Neural cell (in vitro differentiated cells): ENCODE measurements at regions not wholly inside any gene's neighbourhood (a gene's known extent, or its start where the extent isn't known, plus 50 kb on each side); places are given as distances from the start of the nearest gene placed in this dataset.

ENCODE experiments used
- H2AFZ ChIP-seq: fragments of 200-600, 300-800 bp; sonication (generic), shearing (Covaris generic); 2 replicates; pipeline ENCODE4 v1.6.0; 2014; ENCODE audit warnings: low read depth, mild to moderate bottlenecking, antibody characterized with exemption, low read length, moderate library complexity
- H3F3A ChIP-seq: fragments of 200-600 bp; shearing (Covaris generic); 2 replicates; pipeline ENCODE4 v1.6.1; 2016; ENCODE audit warnings: mild to moderate bottlenecking, moderate library complexity, mixed read lengths, antibody characterized with exemption, low read length; ENCODE audit not compliant: insufficient read depth, poor library complexity, severe bottlenecking
- H3K27ac ChIP-seq: fragments of 200-600, 300-800 bp; sonication (generic), shearing (Covaris generic); 2 replicates; pipeline ENCODE4 v1.5.1; 2014; ENCODE audit warnings: mild to moderate bottlenecking, low read length, moderate library complexity
- H3K27me3 ChIP-seq: fragments of 300-800, 200-600 bp; sonication (generic), shearing (Covaris generic); 2 replicates; pipeline ENCODE4 v1.6.0; 2014; ENCODE audit warnings: mild to moderate bottlenecking, low read depth, low read length, moderate library complexity; ENCODE audit not compliant: insufficient read depth
- H3K36me3 ChIP-seq: fragments of 300-800, 200-600 bp; sonication (generic), shearing (Covaris generic); 2 replicates; pipeline ENCODE4 v1.5.1; 2014; ENCODE audit warnings: mild to moderate bottlenecking, antibody characterized with exemption, low read length, moderate library complexity; ENCODE audit not compliant: insufficient read depth
- H3K4me2 ChIP-seq: fragments of 300-800, 200-600 bp; sonication (generic), shearing (Covaris generic); 2 replicates; pipeline ENCODE4 v1.6.0; 2014; ENCODE audit warnings: mild to moderate bottlenecking, low read length
- H3K4me3 ChIP-seq: fragments of 300-800, 200-600 bp; sonication (generic), shearing (Covaris generic); 2 replicates; pipeline ENCODE4 v1.5.1; 2014; ENCODE audit warnings: mild to moderate bottlenecking, low read length, moderate library complexity
- H3K79me2 ChIP-seq: fragments of 200-600 bp; shearing (Covaris generic); replicated peaks from 2 replicates; pipeline ENCODE4 v1.6.0; 2014; ENCODE audit warnings: mild to moderate bottlenecking, low read length, moderate library complexity; ENCODE audit not compliant: insufficient read depth
- H3K9ac ChIP-seq: fragments of 300-800, 200-600 bp; sonication (generic), shearing (Covaris generic); 2 replicates; pipeline ENCODE4 v1.6.1; 2016; ENCODE audit warnings: mild to moderate bottlenecking, low read length, mixed read lengths
- H3K9me2 ChIP-seq: fragments of 200-600 bp; shearing (Covaris generic); 2 replicates; pipeline ENCODE4 v1.6.1; 2016; ENCODE audit warnings: mild to moderate bottlenecking, low read length, mixed read lengths; ENCODE audit not compliant: insufficient read depth
- H3K9me3 ChIP-seq: fragments of 200-600, 300-800 bp; sonication (generic), shearing (Covaris generic); 2 replicates; pipeline ENCODE4 v1.6.1; 2016; ENCODE audit warnings: mild to moderate bottlenecking, mixed run types, low read length, moderate library complexity, mixed read lengths
- H4K20me1 ChIP-seq: fragments of 200-600 bp; shearing (Covaris generic); 2 replicates; pipeline ENCODE4 v1.6.1; 2016; ENCODE audit warnings: mild to moderate bottlenecking, mixed run types; ENCODE audit not compliant: insufficient read depth
- CTCF ChIP-seq: fragments of 450-650 bp; IDR thresholded peaks from 2 replicates; pipeline ENCODE4 v1.5.1; 2014; ENCODE audit warnings: antibody characterized with exemption, mild to moderate bottlenecking, moderate library complexity; ENCODE audit not compliant: poor library complexity, severe bottlenecking
- EP300 ChIP-seq: fragments of 450-650 bp; conservative IDR thresholded peaks from 2 replicates; pipeline ENCODE4 v1.6.1; 2014; ENCODE audit warnings: antibody characterized with exemption, mild to moderate bottlenecking, moderate library complexity; ENCODE audit not compliant: poor library complexity, severe bottlenecking
- EZH2 ChIP-seq: fragments of 200-600, 300-800 bp; shearing (Covaris generic), sonication (generic); IDR thresholded peaks from 2 replicates; pipeline ENCODE4 v1.6.1; 2014; ENCODE audit warnings: antibody characterized with exemption, low read length, borderline replicate concordance, mild to moderate bottlenecking; ENCODE audit not compliant: insufficient read depth, poor library complexity, severe bottlenecking
- MXI1 ChIP-seq: fragments of 450-650 bp; conservative IDR thresholded peaks from 2 replicates; pipeline ENCODE4 v1.6.1; 2014; ENCODE audit warnings: antibody characterized with exemption, mild to moderate bottlenecking; ENCODE audit not compliant: poor library complexity, severe bottlenecking
- POLR2AphosphoS5 ChIP-seq: IDR thresholded peaks from 2 replicates; pipeline ENCODE4 v1.6.1; 2012
- RAD21 ChIP-seq: fragments of 450-650 bp; conservative IDR thresholded peaks from 2 replicates; pipeline ENCODE4 v1.6.1; 2014; ENCODE audit warnings: antibody characterized with exemption, mild to moderate bottlenecking, moderate library complexity
- SMC3 ChIP-seq: fragments of 450-650 bp; conservative IDR thresholded peaks from 2 replicates; pipeline ENCODE4 v1.6.1; 2014; ENCODE audit warnings: antibody characterized with exemption, mild to moderate bottlenecking, moderate library complexity; ENCODE audit not compliant: poor library complexity
- TAF1 ChIP-seq: IDR thresholded peaks from 2 replicates; pipeline ENCODE4 v1.6.1; 2012; ENCODE audit warnings: low read depth
- TF ChIP-seq, protein P1 (sequence below): IDR thresholded peaks from 2 replicates; pipeline ENCODE4 v1.6.1; 2012; ENCODE audit warnings: borderline replicate concordance

GRCh38 chr2:146048141-146048540 is 1528.2 kb upstream of the ZEB2 start:
- Histone ChIP-seq H2AFZ (no peak overlapping the region), H3K27me3 (no peaks in the 10 kb centered on the region), H3K36me3 (no peaks in the 10 kb centered on the region), H3K9me2 (no peaks in the 10 kb centered on the region), H3K4me2 (no peak overlapping the region), H3K79me2 (no peaks in the 10 kb centered on the region), H3K9me3 (no peaks in the 10 kb centered on the region), H3K4me3 (no peak overlapping the region), H3K27ac (no peak overlapping the region), H4K20me1 (no peaks in the 10 kb centered on the region), H3F3A (no peaks in the 10 kb centered on the region), H3K9ac (no peak overlapping the region)
- TF ChIP-seq MXI1 (no peak), TAF1 (no peak), EP300 (no peak), CTCF (no peak), EZH2 (no peak), SMC3 (no peak), RAD21 (no peak), POLR2AphosphoS5 (no peak)
- TF ChIP-seq, protein P1, sequence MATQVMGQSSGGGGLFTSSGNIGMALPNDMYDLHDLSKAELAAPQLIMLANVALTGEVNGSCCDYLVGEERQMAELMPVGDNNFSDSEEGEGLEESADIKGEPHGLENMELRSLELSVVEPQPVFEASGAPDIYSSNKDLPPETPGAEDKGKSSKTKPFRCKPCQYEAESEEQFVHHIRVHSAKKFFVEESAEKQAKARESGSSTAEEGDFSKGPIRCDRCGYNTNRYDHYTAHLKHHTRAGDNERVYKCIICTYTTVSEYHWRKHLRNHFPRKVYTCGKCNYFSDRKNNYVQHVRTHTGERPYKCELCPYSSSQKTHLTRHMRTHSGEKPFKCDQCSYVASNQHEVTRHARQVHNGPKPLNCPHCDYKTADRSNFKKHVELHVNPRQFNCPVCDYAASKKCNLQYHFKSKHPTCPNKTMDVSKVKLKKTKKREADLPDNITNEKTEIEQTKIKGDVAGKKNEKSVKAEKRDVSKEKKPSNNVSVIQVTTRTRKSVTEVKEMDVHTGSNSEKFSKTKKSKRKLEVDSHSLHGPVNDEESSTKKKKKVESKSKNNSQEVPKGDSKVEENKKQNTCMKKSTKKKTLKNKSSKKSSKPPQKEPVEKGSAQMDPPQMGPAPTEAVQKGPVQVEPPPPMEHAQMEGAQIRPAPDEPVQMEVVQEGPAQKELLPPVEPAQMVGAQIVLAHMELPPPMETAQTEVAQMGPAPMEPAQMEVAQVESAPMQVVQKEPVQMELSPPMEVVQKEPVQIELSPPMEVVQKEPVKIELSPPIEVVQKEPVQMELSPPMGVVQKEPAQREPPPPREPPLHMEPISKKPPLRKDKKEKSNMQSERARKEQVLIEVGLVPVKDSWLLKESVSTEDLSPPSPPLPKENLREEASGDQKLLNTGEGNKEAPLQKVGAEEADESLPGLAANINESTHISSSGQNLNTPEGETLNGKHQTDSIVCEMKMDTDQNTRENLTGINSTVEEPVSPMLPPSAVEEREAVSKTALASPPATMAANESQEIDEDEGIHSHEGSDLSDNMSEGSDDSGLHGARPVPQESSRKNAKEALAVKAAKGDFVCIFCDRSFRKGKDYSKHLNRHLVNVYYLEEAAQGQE, result no peak

GRCh38 chr2:146041274-146041910 is 1521.5 kb upstream of the ZEB2 start:
- TF ChIP-seq SMC3, result no peak
- no peak for TF ChIP-seq RAD21
- no peak for TF ChIP-seq CTCF
- no peak for TF ChIP-seq EP300
- no peak for TF ChIP-seq MXI1
- TF ChIP-seq EZH2, result no peak
- TF ChIP-seq, protein P1, result no peak
- no peak for TF ChIP-seq TAF1
- H3K9me2 ChIP-seq, result no peaks in the 10 kb centered on the region
- H3F3A ChIP-seq, result no peaks in the 10 kb centered on the region

More at GRCh38 chr2:146041274-146041910, 1521.5 kb upstream of the ZEB2 start:
- no peak overlapping the region for H3K27ac ChIP-seq
- no peaks in the 10 kb centered on the region for H4K20me1 ChIP-seq
- H2AFZ ChIP-seq, result no peak overlapping the region
- no peak overlapping the region for H3K4me2 ChIP-seq
- H3K4me3 ChIP-seq, result peak overlapping the region; percentile 32
- no peak overlapping the region for H3K9ac ChIP-seq
- no peaks in the 10 kb centered on the region for H3K36me3 ChIP-seq
- no peaks in the 10 kb centered on the region for H3K79me2 ChIP-seq
- no peaks in the 10 kb centered on the region for H3K27me3 ChIP-seq
- no peaks in the 10 kb centered on the region for H3K9me3 ChIP-seq
